HG03575 (cell line): ENCODE measurements at regions not wholly inside any gene's neighbourhood (a gene's known extent, or its start where the extent isn't known, plus 50 kb on each side); places are given as distances from the start of the nearest gene placed in this dataset.

Experiments used
- ATAC-seq: cut with Tn5 transposase; IDR thresholded peaks from one replicate; pipeline ENCODE4 v1.9.1; 2021; ENCODE audit not compliant: unreplicated experiment, insufficient number of reproducible peaks, low FRiP score; ENCODE audit errors: extremely low read depth

DNA sequence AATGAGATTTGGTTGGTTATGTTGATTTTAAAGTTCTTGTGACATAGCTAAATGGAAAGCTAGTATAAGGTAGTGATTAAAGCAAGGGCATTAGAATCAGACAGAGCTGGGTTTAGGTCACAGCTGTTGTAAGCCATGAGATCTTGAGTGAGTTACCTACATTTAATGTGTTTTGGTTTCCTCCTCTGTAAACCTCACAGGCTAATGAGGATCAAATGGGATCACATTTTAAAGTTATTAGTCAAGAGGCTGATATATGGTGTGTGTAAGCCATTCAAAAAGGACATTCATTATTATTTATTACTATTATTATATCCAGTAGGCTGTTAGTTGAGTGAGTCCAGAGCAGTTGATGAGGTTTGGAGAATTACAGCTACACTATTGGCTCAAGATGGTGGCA, 416.2 kb downstream of the IRS1 start:
- ATAC-seq: no peak

DNA sequence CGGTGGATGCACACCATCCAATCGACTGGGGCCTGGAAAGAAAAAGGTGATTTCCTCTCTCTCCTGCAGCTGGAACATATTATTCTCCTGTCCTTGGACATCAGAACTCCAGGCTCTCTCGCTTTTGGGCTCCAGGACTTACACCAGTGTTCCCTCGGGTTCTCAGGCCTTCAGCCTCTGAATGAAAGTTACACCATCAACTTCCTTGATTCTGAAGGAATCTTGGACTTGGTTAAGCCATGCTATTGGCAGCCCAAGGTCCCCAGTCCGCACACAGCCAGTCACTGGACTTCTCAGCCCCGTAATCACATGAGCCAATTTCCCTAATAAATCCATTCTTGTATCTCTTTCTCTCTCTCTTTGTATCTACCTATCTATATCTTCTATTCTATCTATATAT, 418.9 kb downstream of the IRS1 start:
- ATAC-seq: no peak

DNA sequence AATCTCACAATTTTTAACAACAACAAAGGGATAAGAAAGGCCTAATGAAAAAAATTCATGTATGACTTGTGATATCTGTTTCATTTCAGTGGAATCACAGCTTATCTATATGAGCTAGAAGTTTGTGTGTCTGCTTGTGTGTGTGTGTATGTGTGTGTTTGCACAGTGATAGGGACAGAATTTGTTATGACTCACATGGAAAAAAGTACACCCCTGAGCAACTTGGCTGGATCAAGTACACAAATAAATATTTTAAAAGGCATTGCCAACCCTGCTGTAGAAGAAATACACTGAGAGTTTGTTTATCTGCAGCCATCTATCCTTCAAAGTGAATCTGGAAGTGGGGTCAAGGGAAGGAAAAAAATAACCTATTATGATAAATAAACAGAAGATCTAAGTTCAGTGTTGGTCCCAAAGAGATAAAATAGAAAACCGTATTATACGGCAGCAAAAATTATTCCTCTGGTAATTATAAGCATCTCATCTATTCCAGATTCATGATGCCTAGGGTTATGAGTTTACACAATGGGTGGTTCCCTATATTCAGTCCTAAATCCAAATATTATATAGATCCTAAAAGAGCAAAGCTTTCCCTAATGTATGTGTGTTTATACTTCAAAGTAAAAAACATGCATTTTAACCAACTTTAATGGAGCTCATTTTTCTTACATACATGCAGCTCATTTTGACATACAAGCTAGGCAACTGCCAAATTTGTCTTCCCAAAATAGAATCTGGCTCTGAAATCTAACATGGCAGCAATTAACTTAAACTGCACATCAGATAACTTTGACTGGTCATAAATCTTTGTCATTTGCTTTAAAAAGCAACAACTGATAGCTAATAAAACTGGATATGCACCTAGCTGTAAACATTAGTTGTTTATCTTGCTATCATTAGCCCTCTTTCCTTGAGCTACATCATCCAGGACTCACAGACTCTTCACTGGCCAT, 420.6 kb downstream of the IRS1 start:
- no peak for ATAC-seq

DNA sequence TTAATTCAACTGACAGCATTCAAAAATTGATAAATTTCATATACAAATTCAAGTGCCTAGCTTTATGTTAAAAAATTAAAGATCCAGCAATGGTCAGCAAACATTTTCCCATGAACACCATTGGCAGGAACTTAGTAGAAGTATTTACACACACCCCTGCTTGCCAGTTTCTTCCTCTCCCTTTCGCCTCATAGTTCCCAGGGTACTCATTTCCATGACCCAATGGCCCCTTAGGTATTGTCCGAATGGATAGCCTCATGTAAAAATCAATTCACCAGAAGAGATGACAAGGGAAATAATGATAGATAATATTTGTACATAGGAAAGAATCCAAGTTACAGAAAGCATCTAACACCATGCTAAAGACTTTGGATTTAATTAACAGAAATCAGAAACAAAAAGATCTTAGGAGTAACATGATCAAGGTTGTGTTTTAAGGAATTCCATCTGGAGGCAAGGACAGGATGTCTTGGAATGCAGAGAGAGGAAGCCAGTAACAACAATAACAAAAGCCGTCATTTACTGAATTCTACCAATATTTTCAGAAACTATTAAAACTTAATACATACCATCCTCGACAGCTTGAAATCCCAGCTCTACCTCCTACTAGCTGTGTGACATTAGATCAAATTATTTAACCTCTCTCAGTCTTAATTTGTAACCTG, 423.0 kb downstream of the IRS1 start:
- ATAC-seq: no peak

DNA sequence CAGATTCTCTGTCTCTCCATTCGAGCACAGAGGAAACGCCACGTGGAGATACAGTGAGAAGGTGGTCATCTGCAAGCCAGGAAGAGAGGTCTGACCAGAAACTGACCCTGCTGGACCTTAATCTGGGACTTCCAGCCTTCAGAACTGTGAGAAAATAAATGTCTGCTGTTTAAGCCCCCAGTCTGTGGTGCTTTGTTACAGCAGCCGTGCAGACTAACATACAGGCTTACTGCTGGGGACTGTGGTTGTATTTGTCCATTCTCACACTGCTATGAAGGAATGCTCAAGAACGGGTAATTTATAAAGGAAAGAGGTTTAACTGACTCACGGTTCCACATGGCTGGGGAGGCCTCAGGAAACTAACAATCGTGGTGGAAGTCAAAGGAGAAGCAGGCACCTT, 432.7 kb downstream of the IRS1 start:
- no peak for ATAC-seq

DNA sequence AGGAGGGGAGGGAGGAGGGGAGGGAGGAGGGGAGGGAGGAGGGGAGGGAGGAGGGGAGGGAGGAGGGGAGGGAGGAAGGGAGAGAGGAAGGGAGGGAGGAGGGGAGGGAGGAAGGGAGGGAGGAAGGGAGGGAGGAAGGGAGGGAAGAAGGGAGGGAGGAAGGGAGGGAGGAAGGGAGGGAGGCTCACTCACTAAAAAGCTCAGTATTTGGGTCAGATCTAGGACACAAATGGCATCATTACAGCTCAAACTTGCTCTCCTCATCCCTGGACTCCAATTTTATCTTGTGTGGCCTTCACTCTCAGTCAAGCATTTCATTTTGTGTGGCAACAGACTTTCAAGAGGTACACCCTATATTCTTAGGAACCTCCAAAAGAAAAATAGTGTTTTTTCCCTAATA, 435.4 kb downstream of the IRS1 start:
- no peak for ATAC-seq

DNA sequence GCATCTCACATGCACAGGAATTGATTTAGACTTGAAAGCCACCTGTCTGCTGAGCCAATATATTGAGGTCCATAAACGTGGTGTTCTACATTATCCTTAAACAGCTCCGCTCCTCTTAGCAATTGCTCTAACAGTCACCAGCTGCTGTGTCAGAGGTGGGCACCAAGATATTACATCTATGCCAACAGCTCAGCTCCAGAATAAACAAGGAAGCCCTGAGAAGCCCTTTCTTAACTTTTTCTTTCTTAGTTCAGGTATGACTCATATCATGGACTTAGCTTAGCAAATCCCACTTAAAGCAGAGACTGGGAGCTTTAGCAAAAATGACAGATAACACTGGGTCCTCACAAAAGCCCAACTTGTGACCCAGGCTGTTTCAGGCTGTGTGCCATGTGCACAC, 436.6 kb downstream of the IRS1 start:
- no peak for ATAC-seq

DNA sequence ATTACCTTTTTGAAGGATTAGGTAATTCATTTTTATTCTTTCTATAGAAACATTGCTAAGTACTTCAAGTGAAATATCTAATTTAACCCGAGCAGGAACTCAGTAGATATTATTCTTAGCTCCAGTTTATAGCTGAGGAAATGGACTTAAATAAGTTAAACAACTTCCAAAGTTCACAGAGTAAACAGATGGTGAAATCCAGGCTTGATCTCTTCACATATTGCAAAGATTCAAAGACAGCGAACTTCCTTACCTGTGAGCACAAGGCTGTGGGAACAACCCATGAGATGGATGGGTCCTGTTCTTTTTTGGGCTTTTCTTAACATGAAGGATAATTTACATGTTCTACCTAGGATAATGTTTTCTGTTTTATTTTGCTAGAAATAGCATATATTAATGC, 439.0 kb downstream of the IRS1 start:
- ATAC-seq: no peak

DNA sequence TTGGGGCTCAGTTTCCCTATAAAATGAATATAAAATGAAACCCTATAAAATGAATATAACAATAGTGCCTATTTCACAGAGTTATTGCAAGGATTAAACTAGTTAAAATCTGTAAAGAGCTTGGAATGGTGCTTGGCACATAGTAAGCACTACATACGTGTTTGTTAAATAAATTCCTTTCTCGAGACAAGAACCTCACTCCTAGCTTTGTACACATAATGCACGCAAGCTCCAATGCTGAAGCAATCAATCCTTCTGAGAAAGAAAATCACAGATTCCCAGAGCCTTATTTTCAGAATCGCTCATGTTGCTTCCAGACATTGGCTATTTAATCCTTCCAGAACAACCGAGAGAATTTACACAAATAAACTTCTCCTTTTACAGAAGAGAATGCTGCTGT, 440.9 kb downstream of the IRS1 start:
- no peak for ATAC-seq

DNA sequence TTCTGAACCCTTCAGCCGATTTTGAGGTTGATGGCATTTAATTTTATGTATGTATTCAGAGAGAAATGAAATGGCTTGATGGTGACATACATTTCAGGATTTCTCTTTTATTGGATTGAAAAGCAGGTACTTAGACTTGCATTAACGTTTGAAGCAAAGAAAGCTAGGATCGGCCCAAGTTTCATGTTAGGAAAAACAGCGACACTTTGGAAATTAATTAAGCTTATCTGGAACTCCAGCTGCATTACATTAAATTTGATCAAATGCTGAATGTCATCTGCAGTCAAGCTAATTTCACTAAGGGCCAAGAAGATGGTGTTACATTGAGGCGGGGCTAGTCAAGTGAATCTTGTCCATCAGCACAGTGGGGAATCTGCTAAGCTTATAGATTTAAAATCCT, 441.8 kb downstream of the IRS1 start:
- no peak for ATAC-seq

DNA sequence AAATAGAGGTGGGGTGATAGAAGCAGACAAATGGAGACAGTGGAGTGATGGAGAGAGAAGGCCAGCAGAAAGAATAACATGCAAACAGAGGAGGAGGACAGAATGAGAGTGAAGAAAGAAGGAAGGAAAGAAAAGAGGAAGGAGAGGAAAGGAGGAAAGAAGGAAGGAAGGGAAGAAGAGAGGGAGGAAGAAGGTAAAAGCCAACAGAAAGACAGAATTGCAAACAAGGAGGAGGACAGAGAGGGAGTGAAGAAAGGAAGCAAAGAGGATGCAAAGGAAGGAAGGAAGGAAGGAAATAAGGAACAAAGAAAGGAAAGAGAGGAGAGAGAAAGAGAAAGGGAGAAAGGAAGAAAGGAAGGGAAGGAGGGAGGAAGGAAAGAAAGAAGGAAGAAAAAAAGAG, 444.0 kb downstream of the IRS1 start:
- ATAC-seq: no peak

DNA sequence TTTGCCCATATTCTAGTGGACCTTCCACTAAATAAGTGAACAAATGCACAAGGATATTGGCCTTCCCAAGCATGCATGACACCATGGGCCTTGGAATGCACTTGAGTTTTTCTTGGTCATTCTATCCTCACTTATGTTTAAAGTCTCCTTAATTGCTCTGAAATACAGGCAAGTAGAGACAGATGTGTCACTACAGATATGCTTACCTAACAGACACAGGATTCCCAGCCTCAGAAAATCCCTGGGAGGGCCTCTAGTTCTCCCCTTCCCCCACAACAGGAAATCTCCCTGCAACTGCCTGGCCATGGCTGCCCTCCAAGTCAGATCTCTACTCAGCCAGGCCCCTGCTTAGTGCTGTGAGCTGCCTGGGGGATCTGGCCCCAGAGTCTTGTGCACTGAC, 445.2 kb downstream of the IRS1 start:
- ATAC-seq: no peak

DNA sequence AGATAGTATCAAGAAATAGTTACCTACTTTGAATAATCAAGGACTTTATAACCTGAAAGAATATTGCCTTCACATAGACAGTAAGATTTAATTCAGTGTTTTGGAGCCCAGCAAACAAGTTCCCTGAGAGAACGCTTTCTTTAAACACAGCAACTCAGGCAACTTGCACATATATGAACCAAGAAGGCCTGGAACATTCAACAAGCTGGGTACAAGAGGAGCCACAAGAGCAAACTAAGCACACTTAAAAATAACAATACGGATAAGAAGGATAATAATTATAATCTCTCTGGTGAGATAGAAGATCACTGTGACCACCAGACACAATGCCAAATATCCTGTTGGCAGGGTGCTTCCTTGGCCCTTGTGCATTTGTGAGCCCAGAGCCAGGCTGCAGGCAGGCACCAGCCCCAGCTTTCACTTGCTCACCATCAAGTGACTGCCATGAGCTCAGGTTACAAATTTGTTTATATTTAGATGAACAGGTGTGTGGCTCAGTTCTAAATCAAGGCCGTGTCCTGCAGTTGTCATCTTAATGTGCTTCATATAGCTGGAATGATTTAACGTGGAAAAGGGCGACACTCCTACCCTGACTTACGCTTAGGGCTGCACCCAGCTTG, 446.6 kb downstream of the IRS1 start:
- ATAC-seq: no peak

DNA sequence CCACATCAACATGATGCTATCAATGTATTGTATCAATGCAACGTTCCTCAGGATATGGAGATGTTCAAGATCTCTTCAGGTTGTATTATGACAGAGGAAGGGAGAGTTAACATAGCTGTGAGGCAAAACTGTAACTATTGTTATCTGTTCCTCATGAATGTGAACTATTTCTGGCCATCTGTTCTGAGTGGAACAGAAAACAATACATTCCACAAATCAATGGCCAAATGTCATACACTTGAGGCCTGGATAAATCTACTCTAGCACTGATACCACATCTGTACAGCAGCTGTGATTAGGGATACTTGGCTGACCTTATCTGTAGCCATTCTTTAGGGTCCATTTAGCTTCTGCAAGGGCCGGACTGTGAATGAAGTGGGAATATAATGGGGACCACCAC, 447.9 kb downstream of the IRS1 start:
- no peak for ATAC-seq

DNA sequence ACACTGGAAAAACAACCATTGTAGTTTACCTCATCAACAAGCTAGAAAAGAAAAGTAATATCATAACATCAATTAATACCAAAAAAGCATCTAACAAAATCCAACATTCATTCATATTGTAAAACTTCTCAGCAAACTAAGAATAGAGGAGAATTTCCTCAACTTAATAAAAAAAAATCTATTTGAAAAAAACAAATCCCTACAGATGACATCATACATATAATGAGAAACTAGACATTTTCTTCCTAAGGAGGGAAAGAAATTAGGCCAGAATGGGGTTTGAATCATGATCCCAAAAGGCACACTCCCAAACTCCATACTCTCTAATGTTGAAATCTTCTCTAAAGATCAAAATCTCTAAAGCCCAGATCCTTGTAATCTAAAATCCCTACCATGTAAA, 460.0 kb downstream of the IRS1 start:
- ATAC-seq: no peak

DNA sequence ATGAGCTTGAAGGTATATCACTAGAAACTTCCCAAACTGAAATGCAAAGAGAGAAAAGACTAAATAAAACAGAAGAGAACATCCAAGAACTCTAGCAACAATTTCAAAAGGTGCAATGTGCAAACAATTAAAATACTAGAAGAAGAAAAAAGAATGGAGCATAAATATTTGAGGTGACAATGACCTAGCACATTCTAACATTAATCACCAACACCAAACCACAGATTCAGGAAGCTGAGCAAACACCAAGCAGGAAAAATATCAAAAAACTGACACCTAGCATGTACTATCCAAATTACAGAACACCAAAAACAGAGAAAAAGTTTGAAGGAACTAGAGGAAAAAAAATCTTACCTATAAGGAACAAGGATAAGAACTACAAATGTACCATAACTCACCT, 460.8 kb downstream of the IRS1 start:
- ATAC-seq: no peak

DNA sequence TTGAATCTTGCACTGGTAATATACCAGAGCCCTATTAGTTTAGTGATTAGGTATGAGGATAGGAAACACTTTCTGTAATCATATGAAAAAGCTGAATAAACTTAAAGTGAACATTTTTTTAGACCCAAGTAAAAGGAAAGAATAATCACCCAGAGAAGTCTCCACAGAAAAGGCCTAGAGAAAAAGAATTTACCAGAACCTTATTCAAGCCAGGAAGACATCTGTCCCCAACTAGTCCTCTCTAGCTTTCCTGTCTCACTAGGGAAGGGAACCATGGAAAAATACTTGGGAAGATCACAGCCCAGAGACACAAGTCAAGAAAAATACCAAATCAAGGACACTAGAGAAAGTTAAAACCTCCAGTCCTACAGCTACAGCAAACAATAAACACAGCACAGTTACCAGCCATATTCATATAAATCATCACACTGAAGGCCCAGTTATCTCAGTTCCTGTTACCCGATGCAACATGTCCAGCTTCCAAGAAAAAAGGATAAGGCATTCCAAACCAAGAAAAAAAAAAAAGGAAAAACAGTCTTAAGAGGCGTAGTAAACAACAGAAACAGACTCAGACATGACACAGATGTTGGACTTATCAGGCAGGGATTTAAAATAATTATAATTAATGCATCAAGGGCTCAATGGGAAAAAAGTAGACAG, 461.5 kb downstream of the IRS1 start:
- ATAC-seq: no peak

DNA sequence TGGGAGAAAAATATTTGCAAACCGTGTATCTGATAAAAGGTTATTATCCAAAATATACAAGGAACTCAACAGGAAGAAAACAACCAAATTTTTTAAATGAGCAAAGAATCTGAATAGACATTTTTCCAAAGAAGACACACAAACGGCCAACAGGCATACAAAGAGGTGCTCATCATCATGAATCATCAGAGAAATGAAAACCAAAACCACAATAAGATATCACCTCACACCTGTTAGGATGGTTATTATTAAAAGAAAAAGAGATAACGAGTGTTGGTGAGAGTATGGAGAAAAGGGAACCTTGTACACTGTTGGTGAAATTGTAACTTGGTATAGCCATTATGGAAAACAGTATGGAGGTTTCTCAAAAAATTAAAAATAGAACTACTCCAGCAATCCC, 463.3 kb downstream of the IRS1 start:
- ATAC-seq: no peak

DNA sequence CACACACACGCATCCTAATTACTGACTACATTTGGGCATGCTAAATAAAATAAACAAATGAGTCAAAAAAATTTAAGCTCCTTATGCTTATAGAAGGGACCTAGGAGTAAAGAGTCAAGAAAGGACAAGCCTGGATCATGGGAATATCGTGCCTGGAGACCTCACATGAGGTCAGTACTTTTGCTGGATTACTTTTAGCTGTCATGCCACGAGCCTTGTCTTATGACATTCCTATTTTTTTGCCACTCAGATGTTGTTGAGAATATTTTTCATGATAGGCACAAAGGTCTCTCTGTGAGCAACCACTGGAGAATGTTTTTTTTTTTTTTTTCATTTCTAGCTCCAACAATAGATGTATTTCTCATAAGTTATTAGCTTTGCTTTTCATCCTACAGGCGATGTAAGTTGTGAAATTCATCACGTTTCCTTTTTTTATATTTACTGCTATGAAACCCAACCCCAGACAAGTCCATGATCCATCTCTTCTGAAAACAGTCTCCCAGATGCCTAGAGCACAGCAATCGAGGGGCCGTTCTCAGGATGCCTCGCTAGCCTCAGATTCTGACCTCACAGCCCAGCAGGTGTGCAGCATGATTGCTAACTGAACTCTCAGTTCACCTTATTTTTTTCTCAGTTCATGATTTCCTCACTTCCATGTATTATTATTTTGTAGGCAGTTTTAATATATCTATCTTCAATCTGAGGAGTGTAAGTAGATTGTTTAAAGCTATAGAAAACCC, 464.5 kb downstream of the IRS1 start:
- ATAC-seq: no peak
